ENCODE measurements at regions not wholly inside any gene's neighbourhood (a gene's known extent, or its start where the extent isn't known, plus 50 kb on each side); places are given as distances from the start of the nearest gene placed in this dataset.

- TF ChIP-seq, protein P1, sequence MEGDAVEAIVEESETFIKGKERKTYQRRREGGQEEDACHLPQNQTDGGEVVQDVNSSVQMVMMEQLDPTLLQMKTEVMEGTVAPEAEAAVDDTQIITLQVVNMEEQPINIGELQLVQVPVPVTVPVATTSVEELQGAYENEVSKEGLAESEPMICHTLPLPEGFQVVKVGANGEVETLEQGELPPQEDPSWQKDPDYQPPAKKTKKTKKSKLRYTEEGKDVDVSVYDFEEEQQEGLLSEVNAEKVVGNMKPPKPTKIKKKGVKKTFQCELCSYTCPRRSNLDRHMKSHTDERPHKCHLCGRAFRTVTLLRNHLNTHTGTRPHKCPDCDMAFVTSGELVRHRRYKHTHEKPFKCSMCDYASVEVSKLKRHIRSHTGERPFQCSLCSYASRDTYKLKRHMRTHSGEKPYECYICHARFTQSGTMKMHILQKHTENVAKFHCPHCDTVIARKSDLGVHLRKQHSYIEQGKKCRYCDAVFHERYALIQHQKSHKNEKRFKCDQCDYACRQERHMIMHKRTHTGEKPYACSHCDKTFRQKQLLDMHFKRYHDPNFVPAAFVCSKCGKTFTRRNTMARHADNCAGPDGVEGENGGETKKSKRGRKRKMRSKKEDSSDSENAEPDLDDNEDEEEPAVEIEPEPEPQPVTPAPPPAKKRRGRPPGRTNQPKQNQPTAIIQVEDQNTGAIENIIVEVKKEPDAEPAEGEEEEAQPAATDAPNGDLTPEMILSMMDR (IDR thresholded peaks at IDR 0.05 in 2 of 3, conservative IDR thresholded peaks at IDR 0.05 in 1 of 3; ENCODE audit: borderline replicate concordance in 1 of 3, insufficient read depth in 1 of 3, low read depth in 2 of 3, low read length in 2 of 3) = no peak
- TF ChIP-seq ELF1 (IDR thresholded peaks at IDR 0.05; ENCODE audit: borderline replicate concordance, low read depth) = no peak
- no peak for TF ChIP-seq CEBPB (IDR thresholded peaks at IDR 0.05; ENCODE audit: low read depth)
These were observed 53.9 kb upstream of the IL17B start for GRCh38 chr5:149432911-149433401.

Data from HCT116 (cell line).